ENCODE measurements at regions not wholly inside any gene's neighbourhood (a gene's known extent, or its start where the extent isn't known, plus 50 kb on each side); places are given as distances from the start of the nearest gene placed in this dataset.

- no peaks in the 10 kb centered on the region for H3K36me3 Mint-ChIP-seq
- H3K4me3 Mint-ChIP-seq: no peak overlapping the region
- Histone ChIP-seq H3K36me3 (ENCODE audit: control insufficient read depth in 2 of 2, extremely low read depth in 1 of 2, insufficient read depth in 1 of 2, low read length in 1 of 2) (no peaks in the 10 kb centered on the region), H3K27ac (ENCODE audit: low read length) (no peak overlapping the region), H3K4me1 (ENCODE audit: control insufficient read depth in 1 of 2, extremely low read depth in 1 of 2, insufficient read depth in 2 of 2, low read length in 2 of 2) (no peaks in the 10 kb centered on the region), H3K9me3 (no peaks in the 10 kb centered on the region), H3K4me3 (ENCODE audit: control insufficient read depth in 1 of 2, extremely low read depth in 1 of 2, low read length in 1 of 2) (no peak overlapping the region), H3K27me3 (replicated peaks in 1 of 2; ENCODE audit: control insufficient read depth in 2 of 2, extremely low read depth in 1 of 2, insufficient read depth in 2 of 2, low read length in 1 of 2) (no peaks in the 10 kb centered on the region)
- no peaks in the 10 kb centered on the region for H3K4me1 Mint-ChIP-seq
- no peak for ATAC-seq (replicated peaks in 1 of 4)
- peaks cover 0 to 2% (median 0%) of the 10 kb centered on the region in 3 donors for H3K9me3 Mint-ChIP-seq
- ChIA-PET POLR2A (no interaction called here), CTCF (no interaction called here)
- H3K27ac Mint-ChIP-seq: no peak overlapping the region
- no peaks in the 10 kb centered on the region for H3K27me3 Mint-ChIP-seq
- DNase-seq: no peak
- WGBS (ENCODE audit: insufficient coverage): no CpG with 5 or more reads among the region's 2 CpGs
Observed at GRCh38 chr12:25759752-25760151, 198.7 kb upstream of the RASSF8 start.

- CTCF ChIA-PET: no interaction called here
- Histone ChIP-seq H3K4me1 (ENCODE audit: control insufficient read depth in 1 of 2, extremely low read depth in 1 of 2, insufficient read depth in 2 of 2, low read length in 2 of 2) (no peaks in the 10 kb centered on the region), H3K9me3 (no peaks in the 10 kb centered on the region), H3K27me3 (replicated peaks in 1 of 2; ENCODE audit: control insufficient read depth in 2 of 2, extremely low read depth in 1 of 2, insufficient read depth in 2 of 2, low read length in 1 of 2) (no peaks in the 10 kb centered on the region), H3K4me3 (ENCODE audit: control insufficient read depth in 1 of 2, extremely low read depth in 1 of 2, low read length in 1 of 2) (no peak overlapping the region), H3K36me3 (ENCODE audit: control insufficient read depth in 2 of 2, extremely low read depth in 1 of 2, insufficient read depth in 1 of 2, low read length in 1 of 2) (no peaks in the 10 kb centered on the region), H3K27ac (ENCODE audit: low read length) (no peak overlapping the region)
- Mint-ChIP-seq H3K4me3 (no peak overlapping the region), H3K4me1 (no peaks in the 10 kb centered on the region), H3K9me3 (peaks cover 0 to 2% (median 0%) of the 10 kb centered on the region in 3 donors), H3K27me3 (no peaks in the 10 kb centered on the region), H3K36me3 (no peaks in the 10 kb centered on the region), H3K27ac (no peak overlapping the region)
- POLR2A ChIA-PET: no interaction called here
- ATAC-seq (replicated peaks in 1 of 4) (no peak), DNase-seq (no peak)
- WGBS (ENCODE audit: insufficient coverage): no CpG with 5 or more reads among the region's 3 CpGs
Observed at GRCh38 chr12:25761356-25761755, 197.1 kb upstream of the RASSF8 start.

GRCh38 chr12:25764409-25764808 lies 194.1 kb upstream of the RASSF8 start:
- DNase-seq (no peak), ATAC-seq (replicated peaks in 1 of 4) (no peak)
- peaks cover 0 to 2% (median 0%) of the 10 kb centered on the region in 3 donors for H3K9me3 Mint-ChIP-seq
- no peaks in the 10 kb centered on the region for H3K9me3 ChIP-seq
- POLR2A ChIA-PET: no interaction called here
- H3K4me3 ChIP-seq (ENCODE audit: control insufficient read depth in 1 of 2, extremely low read depth in 1 of 2, low read length in 1 of 2): no peak overlapping the region
- H3K27me3 Mint-ChIP-seq: peaks cover 0 to 2% of the 10 kb centered on the region in 2 donors
- H3K27ac ChIP-seq (ENCODE audit: low read length): no peak overlapping the region
- no CpG with 5 or more reads among the region's 1 CpG for WGBS (ENCODE audit: insufficient coverage)
- no peaks in the 10 kb centered on the region for H3K4me1 Mint-ChIP-seq
- CTCF ChIA-PET: no interaction called here
- H3K27me3 ChIP-seq (replicated peaks in 1 of 2; ENCODE audit: control insufficient read depth in 2 of 2, extremely low read depth in 1 of 2, insufficient read depth in 2 of 2, low read length in 1 of 2): no peaks in the 10 kb centered on the region
- H3K27ac Mint-ChIP-seq: no peak overlapping the region
- no peaks in the 10 kb centered on the region for H3K4me1 ChIP-seq (ENCODE audit: control insufficient read depth in 1 of 2, extremely low read depth in 1 of 2, insufficient read depth in 2 of 2, low read length in 2 of 2)
- no peaks in the 10 kb centered on the region for H3K36me3 ChIP-seq (ENCODE audit: control insufficient read depth in 2 of 2, extremely low read depth in 1 of 2, insufficient read depth in 1 of 2, low read length in 1 of 2)
- H3K36me3 Mint-ChIP-seq: no peaks in the 10 kb centered on the region
- H3K4me3 Mint-ChIP-seq: no peak overlapping the region

GRCh38 chr12:25764892-25765291 lies 193.6 kb upstream of the RASSF8 start:
- no peaks in the 10 kb centered on the region for H3K9me3 ChIP-seq
- Mint-ChIP-seq H3K4me1 (no peaks in the 10 kb centered on the region), H3K9me3 (peaks cover 0 to 2% (median 0%) of the 10 kb centered on the region in 3 donors), H3K4me3 (no peak overlapping the region), H3K27me3 (peaks cover 0 to 2% of the 10 kb centered on the region in 2 donors), H3K27ac (no peak overlapping the region), H3K36me3 (no peaks in the 10 kb centered on the region)
- DNase-seq: no peak
- H3K36me3 ChIP-seq (ENCODE audit: control insufficient read depth in 2 of 2, extremely low read depth in 1 of 2, insufficient read depth in 1 of 2, low read length in 1 of 2): no peaks in the 10 kb centered on the region
- H3K4me1 ChIP-seq (ENCODE audit: control insufficient read depth in 1 of 2, extremely low read depth in 1 of 2, insufficient read depth in 2 of 2, low read length in 2 of 2): no peaks in the 10 kb centered on the region
- no peak overlapping the region for H3K27ac ChIP-seq (ENCODE audit: low read length)
- ChIA-PET CTCF (no interaction called here), POLR2A (interaction anchor here in 1 of 2 donors (0.6 kb wide), 1 partner anchor 41 kb away, joined by 3 read pairs; no protein-coding TSS in a partner anchor)
- no CpG with 5 or more reads among the region's 3 CpGs for WGBS (ENCODE audit: insufficient coverage)
- no peaks in the 10 kb centered on the region for H3K27me3 ChIP-seq (replicated peaks in 1 of 2; ENCODE audit: control insufficient read depth in 2 of 2, extremely low read depth in 1 of 2, insufficient read depth in 2 of 2, low read length in 1 of 2)
- no peak for ATAC-seq (replicated peaks in 1 of 4)
- H3K4me3 ChIP-seq (ENCODE audit: control insufficient read depth in 1 of 2, extremely low read depth in 1 of 2, low read length in 1 of 2): no peak overlapping the region

- WGBS (ENCODE audit: insufficient coverage): no CpG with 5 or more reads among the region's 1 CpG
- ChIA-PET CTCF (interaction anchor here in 1 of 2 donors (0.7 kb wide), 2 partner anchors 102 to 404 kb away, joined by 3 read pairs; no protein-coding TSS in a partner anchor), POLR2A (no interaction called here)
- H3K27ac ChIP-seq (ENCODE audit: low read length): no peak overlapping the region
- no peaks in the 10 kb centered on the region for H3K36me3 ChIP-seq (ENCODE audit: control insufficient read depth in 2 of 2, extremely low read depth in 1 of 2, insufficient read depth in 1 of 2, low read length in 1 of 2)
- H3K27me3 ChIP-seq (replicated peaks in 1 of 2; ENCODE audit: control insufficient read depth in 2 of 2, extremely low read depth in 1 of 2, insufficient read depth in 2 of 2, low read length in 1 of 2): no peaks in the 10 kb centered on the region
- H3K4me3 Mint-ChIP-seq: no peak overlapping the region
- no peak overlapping the region for H3K4me3 ChIP-seq (ENCODE audit: control insufficient read depth in 1 of 2, extremely low read depth in 1 of 2, low read length in 1 of 2)
- no peaks in the 10 kb centered on the region for H3K4me1 ChIP-seq (ENCODE audit: control insufficient read depth in 1 of 2, extremely low read depth in 1 of 2, insufficient read depth in 2 of 2, low read length in 2 of 2)
- H3K9me3 Mint-ChIP-seq: peaks cover 0 to 2% (median 0%) of the 10 kb centered on the region in 3 donors
- no peak overlapping the region for H3K27ac Mint-ChIP-seq
- DNase-seq: no peak
- ATAC-seq (replicated peaks in 1 of 4): no peak
- no peaks in the 10 kb centered on the region for H3K9me3 ChIP-seq
- H3K4me1 Mint-ChIP-seq: no peaks in the 10 kb centered on the region
- no peaks in the 10 kb centered on the region for H3K36me3 Mint-ChIP-seq
- peaks cover 0 to 2% of the 10 kb centered on the region in 2 donors for H3K27me3 Mint-ChIP-seq
Observed at GRCh38 chr12:25767606-25768005, 190.9 kb upstream of the RASSF8 start.

GRCh38 chr12:25768151-25768550 lies 190.3 kb upstream of the RASSF8 start:
- POLR2A ChIA-PET: no interaction called here
- no peaks in the 10 kb centered on the region for H3K4me1 ChIP-seq (ENCODE audit: control insufficient read depth in 1 of 2, extremely low read depth in 1 of 2, insufficient read depth in 2 of 2, low read length in 2 of 2)
- DNase-seq: no peak
- CTCF ChIA-PET: interaction anchor here in 1 of 2 donors (0.7 kb wide), 2 partner anchors 102 to 405 kb away, joined by 3 read pairs; no protein-coding TSS in a partner anchor
- no peaks in the 10 kb centered on the region for H3K27me3 ChIP-seq (replicated peaks in 1 of 2; ENCODE audit: control insufficient read depth in 2 of 2, extremely low read depth in 1 of 2, insufficient read depth in 2 of 2, low read length in 1 of 2)
- no peak for ATAC-seq (replicated peaks in 1 of 4)
- no peaks in the 10 kb centered on the region for H3K9me3 ChIP-seq
- H3K27me3 Mint-ChIP-seq: peaks cover 0 to 2% of the 10 kb centered on the region in 2 donors
- no peak overlapping the region for H3K4me3 ChIP-seq (ENCODE audit: control insufficient read depth in 1 of 2, extremely low read depth in 1 of 2, low read length in 1 of 2)
- no peak overlapping the region for H3K4me3 Mint-ChIP-seq
- no CpG with 5 or more reads among the region's 2 CpGs for WGBS (ENCODE audit: insufficient coverage)
- no peak overlapping the region for H3K27ac Mint-ChIP-seq
- no peak overlapping the region for H3K27ac ChIP-seq (ENCODE audit: low read length)
- H3K36me3 ChIP-seq (ENCODE audit: control insufficient read depth in 2 of 2, extremely low read depth in 1 of 2, insufficient read depth in 1 of 2, low read length in 1 of 2): no peaks in the 10 kb centered on the region
- H3K36me3 Mint-ChIP-seq: no peaks in the 10 kb centered on the region
- peaks cover 0 to under 1% (median 0%) of the 10 kb centered on the region in 3 donors for H3K9me3 Mint-ChIP-seq
- no peaks in the 10 kb centered on the region for H3K4me1 Mint-ChIP-seq

Data from T-cell (primary cell).